H1 (cell line): ENCODE measurements at regions not wholly inside any gene's neighbourhood (a gene's known extent, or its start where the extent isn't known, plus 50 kb on each side); places are given as distances from the start of the nearest gene placed in this dataset.
"Not testable (repeated sequence)": the region's sequence is repeated elsewhere in the genome, so short reads cannot be mapped to it uniquely, and the experiment has no call there.

Source experiments
- CTCF ChIA-PET: fragments of 300-600 bp; sonication (Branson Sonifier 250); formaldehyde crosslinking; loops from one replicate; lab custom pipeline; 2021; ENCODE audit not compliant: partially characterized antibody; lab: Charles Lee
- POLR2A ChIA-PET: fragments of 300-600 bp; sonication (Branson Sonifier 250); formaldehyde crosslinking; loops from one replicate; lab custom pipeline; 2021; ENCODE audit warnings: inconsistent platforms; ENCODE audit not compliant: partially characterized antibody; lab: Charles Lee
- DNase-seq, 2 experiments: peaks; one replicate each; pipeline versions ENCODE4 v3.0.0 to v3.0.0-alpha.2; 2010 to 2022; ENCODE audit warnings: low spot score in 2 of 2, low read depth in 1 of 2, mixed read lengths in 1 of 2
- FAIRE-seq: peaks from 2 replicates; lab custom pipeline; 2011; peaks lifted over from hg19 to GRCh38; lab: Jason Lieb, UNC
- H2AFZ ChIP-seq: 2 replicates; pipeline ENCODE4 v1.8.1; 2012; ENCODE audit warnings: low read length, inconsistent platforms
- H2AK5ac ChIP-seq: 2 replicates; pipeline ENCODE4 v1.6.1; 2013; ENCODE audit warnings: low read depth, low read length
- H2BK120ac ChIP-seq: replicated peaks from 2 replicates; pipeline ENCODE3; 2013; ENCODE audit warnings: low read depth, low read length, inconsistent platforms
- H2BK12ac ChIP-seq: 2 replicates; pipeline ENCODE4 v1.6.1; 2013; ENCODE audit warnings: low read depth, low read length
- H2BK15ac ChIP-seq: 2 replicates; pipeline ENCODE4 v1.6.1; 2013; ENCODE audit warnings: low read length
- H2BK20ac ChIP-seq: 2 replicates; pipeline ENCODE4 v1.6.1; 2013; ENCODE audit warnings: low read length
- H2BK5ac ChIP-seq: 2 replicates; pipeline ENCODE4 v1.6.1; 2013; ENCODE audit warnings: low read depth, low read length
- H3K14ac ChIP-seq: 2 replicates; pipeline ENCODE4 v1.6.1; 2013; ENCODE audit warnings: inconsistent platforms; ENCODE audit not compliant: insufficient read length
- H3K18ac ChIP-seq: 2 replicates; pipeline ENCODE4 v1.6.1; 2013; ENCODE audit warnings: low read length; ENCODE audit errors: extremely low read depth
- H3K23ac ChIP-seq: 2 replicates; pipeline ENCODE4 v1.6.1; 2013; ENCODE audit warnings: inconsistent platforms; ENCODE audit not compliant: insufficient read length
- H3K23me2 ChIP-seq: 2 replicates; pipeline ENCODE4 v1.6.1; 2013; ENCODE audit warnings: low read depth, low read length
- H3K27ac ChIP-seq: 2 replicates; pipeline ENCODE4 v1.6.1; 2011; ENCODE audit warnings: low read depth, low read length, inconsistent platforms
- H3K27me3 ChIP-seq, 4 experiments: replicated peaks in 1 of 4; 1 replicate in 1 of 4; 2 replicates in 3 of 4; pipeline versions ENCODE4 v1.6.1 to v1.8.1; 2011 to 2013; ENCODE audit warnings: low read length in 3 of 4, mild to moderate bottlenecking in 3 of 4, inconsistent platforms in 2 of 4, mixed read lengths in 2 of 4, moderate library complexity in 1 of 4; ENCODE audit not compliant: control insufficient read depth in 3 of 4, insufficient read depth in 3 of 4; ENCODE audit errors: extremely low read depth in 1 of 4
- H3K36me3 ChIP-seq, 4 experiments: 2 replicates each; pipeline versions ENCODE4 v1.6.1 to v1.8.1; 2011 to 2013; ENCODE audit warnings: mild to moderate bottlenecking in 4 of 4, low read length in 3 of 4, moderate library complexity in 2 of 4, control low read depth in 1 of 4, inconsistent platforms in 1 of 4; ENCODE audit not compliant: insufficient read depth in 4 of 4, control insufficient read depth in 2 of 4
- H3K4ac ChIP-seq: replicated peaks from 2 replicates; pipeline ENCODE3; 2013; ENCODE audit warnings: low read length, low read depth, mixed read lengths, inconsistent platforms; ENCODE audit not compliant: insufficient read length
- H3K4me1 ChIP-seq, 4 experiments: replicated peaks in 1 of 4; 1 replicate in 1 of 4; 2 replicates in 3 of 4; pipeline versions ENCODE4 v1.6.1 to v1.8.1; 2011 to 2013; ENCODE audit warnings: low read length in 3 of 4, inconsistent platforms in 2 of 4, mixed read lengths in 1 of 4; ENCODE audit not compliant: insufficient read depth in 4 of 4, control insufficient read depth in 3 of 4
- H3K4me2 ChIP-seq, 2 experiments: 2 replicates each; pipeline versions ENCODE4 v1.6.1 to v1.8.1; 2011 to 2013; ENCODE audit warnings: low read depth in 2 of 2, low read length in 2 of 2, control low read depth in 1 of 2, inconsistent platforms in 1 of 2, mild to moderate bottlenecking in 1 of 2; ENCODE audit not compliant: insufficient read depth in 1 of 2
- H3K4me3 ChIP-seq, 4 experiments: fragments of 200-600, 300-600 bp in 1 of 4; sonication (generic), shearing (Covaris generic), sonication (Bioruptor Twin) in 1 of 4; 2 replicates each; pipeline versions ENCODE4 v1.5.1 to v1.8.1; 2011 to 2016; ENCODE audit warnings: low read length in 4 of 4, low read depth in 3 of 4, control low read depth in 2 of 4, inconsistent platforms in 2 of 4, mild to moderate bottlenecking in 2 of 4, mixed read lengths in 1 of 4, moderate library complexity in 1 of 4; ENCODE audit not compliant: insufficient read depth in 2 of 4; ENCODE audit errors: extremely low read depth in 1 of 4
- H3K56ac ChIP-seq: replicated peaks from 2 replicates; pipeline ENCODE3; 2013; ENCODE audit warnings: low read depth, mild to moderate bottlenecking, mixed read lengths, low read length, inconsistent platforms; ENCODE audit not compliant: insufficient read length
- H3K79me1 ChIP-seq: 2 replicates; pipeline ENCODE4 v1.6.1; 2013; ENCODE audit warnings: low read depth, low read length, control low read depth
- H3K79me2 ChIP-seq, 2 experiments: 2 replicates each; pipeline versions ENCODE4 v1.6.1 to v1.8.1; 2012 to 2013; ENCODE audit warnings: low read length in 2 of 2, mild to moderate bottlenecking in 2 of 2, inconsistent platforms in 1 of 2; ENCODE audit not compliant: insufficient read depth in 2 of 2, control insufficient read depth in 1 of 2
- H3K9ac ChIP-seq, 4 experiments: replicated peaks in 1 of 4; 1 replicate in 1 of 4; 2 replicates in 3 of 4; pipeline versions ENCODE4 v1.6.1 to v1.8.1; 2011 to 2013; ENCODE audit warnings: low read depth in 3 of 4, low read length in 3 of 4, control low read depth in 2 of 4, mild to moderate bottlenecking in 2 of 4, moderate library complexity in 2 of 4, inconsistent platforms in 1 of 4; ENCODE audit errors: extremely low read depth in 1 of 4
- H3K9me3 ChIP-seq, 2 experiments: 2 replicates each; pipeline versions ENCODE4 v1.6.1 to v1.8.1; 2012 to 2013; ENCODE audit warnings: mild to moderate bottlenecking in 2 of 2, moderate library complexity in 2 of 2, control low read depth in 1 of 2, inconsistent platforms in 1 of 2, low read depth in 1 of 2, low read length in 1 of 2, mixed read lengths in 1 of 2; ENCODE audit not compliant: insufficient read depth in 2 of 2
- H4K20me1 ChIP-seq, 2 experiments: replicated peaks in 1 of 2; 2 replicates each; pipeline versions ENCODE3 to v1.8.1; 2011 to 2013; ENCODE audit warnings: inconsistent platforms in 2 of 2, low read length in 2 of 2, mild to moderate bottlenecking in 1 of 2; ENCODE audit not compliant: insufficient read depth in 2 of 2, control insufficient read depth in 1 of 2
- H4K5ac ChIP-seq: 2 replicates; pipeline ENCODE4 v1.6.1; 2013; ENCODE audit warnings: low read length, low read depth, mixed read lengths, inconsistent platforms; ENCODE audit not compliant: insufficient read length
- H4K8ac ChIP-seq: 2 replicates; pipeline ENCODE4 v1.8.0; 2013; ENCODE audit warnings: mild to moderate bottlenecking, moderate library complexity, low read length, inconsistent platforms; ENCODE audit not compliant: insufficient read depth; ENCODE audit errors: extremely low read depth
- H4K91ac ChIP-seq: replicated peaks from 2 replicates; pipeline ENCODE3; 2013; ENCODE audit warnings: low read length, mixed read lengths, inconsistent platforms; ENCODE audit not compliant: insufficient read length
- WGBS, 2 experiments: shearing (Covaris generic) in 1 of 2; methylation state at CpG; one replicate each; pipeline versions ENCODE4 v1.1.6 to v1.1.7; 2013 to 2015; ENCODE audit warnings: low lambda C conversion rate in 2 of 2, mixed read lengths in 2 of 2, inconsistent platforms in 1 of 2, low coverage in 1 of 2, missing lambda C conversion rate in 1 of 2; ENCODE audit not compliant: insufficient replicate concordance in 2 of 2, insufficient coverage in 1 of 2, insufficient read length in 1 of 2; ENCODE audit errors: extremely low coverage in 1 of 2, missing lambda C conversion rate in 1 of 2; 5-methylcytosine and 5-hydroxymethylcytosine counted together

DNA sequence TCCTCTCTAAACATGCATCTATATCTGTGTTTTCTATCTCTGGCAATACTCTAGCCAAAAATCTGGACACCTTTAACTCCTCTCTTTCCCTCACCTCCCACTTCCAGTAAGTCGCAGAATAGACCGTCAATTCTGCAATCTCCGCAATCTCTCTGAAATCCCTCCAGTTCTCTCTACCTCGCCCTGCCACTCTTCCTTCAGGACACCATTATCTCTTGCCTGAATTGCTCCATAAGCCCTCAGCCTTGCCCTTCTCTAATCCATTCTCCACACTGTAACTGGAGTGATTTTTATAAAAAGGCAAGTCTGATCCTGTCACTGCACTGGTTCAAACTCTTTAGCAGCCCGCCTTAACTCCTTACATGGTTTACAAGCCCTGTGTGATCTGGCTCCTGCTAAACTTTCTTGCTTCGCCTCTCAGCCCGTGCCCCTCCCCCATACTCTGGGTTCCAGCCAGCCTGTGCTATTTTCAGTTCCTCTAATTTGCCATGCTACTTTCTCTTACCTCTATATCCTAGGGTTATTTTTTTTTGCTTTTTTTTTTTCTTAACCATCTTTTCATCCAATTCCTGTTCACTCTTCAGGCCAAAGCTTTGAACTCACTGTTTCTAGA lies 73.0 kb upstream of the ARL17B start:
- H3K4me2 ChIP-seq, H3K4me1 ChIP-seq, H4K5ac ChIP-seq, H3K27ac ChIP-seq, H3K79me2 ChIP-seq, H3K9me3 ChIP-seq, H3K27me3 ChIP-seq, H2BK5ac ChIP-seq, H2BK20ac ChIP-seq, H2BK15ac ChIP-seq, H3K79me1 ChIP-seq, H3K36me3 ChIP-seq, DNase-seq, H4K91ac ChIP-seq, H3K4me3 ChIP-seq, H4K20me1 ChIP-seq, CTCF ChIA-PET, POLR2A ChIA-PET, H3K14ac ChIP-seq, H3K4ac ChIP-seq, H2AK5ac ChIP-seq, H3K23me2 ChIP-seq, H2BK120ac ChIP-seq, H4K8ac ChIP-seq, H3K23ac ChIP-seq, H3K9ac ChIP-seq, H2AFZ ChIP-seq, H2BK12ac ChIP-seq, H3K56ac ChIP-seq, H3K18ac ChIP-seq: not testable (repeated sequence)
- WGBS, 2 experiments = no CpG with 5 or more reads among the region's 7 CpGs
- peak; percentile 79 for FAIRE-seq

DNA sequence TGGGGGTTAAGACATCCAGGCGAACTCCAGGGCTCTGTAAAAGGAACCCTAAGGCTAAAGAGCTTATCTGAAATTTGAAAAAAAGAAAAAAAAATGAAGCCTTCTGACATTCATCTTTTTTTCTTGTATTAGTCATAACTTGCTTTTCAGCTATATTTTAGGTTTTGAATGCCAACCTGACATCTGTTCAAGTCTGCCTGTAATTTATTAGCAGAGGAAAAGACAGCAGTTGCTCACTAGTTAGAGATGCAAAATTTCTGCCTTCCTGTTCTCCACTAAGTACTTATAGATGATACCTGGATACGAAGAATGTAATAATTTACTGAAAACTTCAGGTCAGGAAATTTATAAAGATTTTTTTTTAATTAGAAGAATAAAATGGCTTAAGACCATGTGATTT lies 68.7 kb upstream of the ARL17B start:
- H3K4me1 ChIP-seq, H4K5ac ChIP-seq, H3K9ac ChIP-seq, H3K56ac ChIP-seq, H3K4me3 ChIP-seq, H2AFZ ChIP-seq, H3K27ac ChIP-seq, H3K23ac ChIP-seq, H3K9me3 ChIP-seq, DNase-seq, H3K27me3 ChIP-seq, POLR2A ChIA-PET, H2AK5ac ChIP-seq, H3K14ac ChIP-seq, H2BK12ac ChIP-seq, H4K8ac ChIP-seq, H2BK120ac ChIP-seq, H3K4me2 ChIP-seq, H3K36me3 ChIP-seq, H3K23me2 ChIP-seq, H3K4ac ChIP-seq, H3K79me1 ChIP-seq, H4K20me1 ChIP-seq, H2BK20ac ChIP-seq, H2BK5ac ChIP-seq, H4K91ac ChIP-seq, CTCF ChIA-PET, FAIRE-seq, H3K79me2 ChIP-seq, H3K18ac ChIP-seq, H2BK15ac ChIP-seq: not testable (repeated sequence)
- WGBS, 2 experiments = no CpG with 5 or more reads among the region's 2 CpGs
